CD4-positive, CD25-positive, alpha-beta regulatory T cell (primary cell): ENCODE measurements at regions not wholly inside any gene's neighbourhood (a gene's known extent, or its start where the extent isn't known, plus 50 kb on each side); places are given as distances from the start of the nearest gene placed in this dataset.
"Not testable (repeated sequence)": the region's sequence is repeated elsewhere in the genome, so short reads cannot be mapped to it uniquely, and the experiment has no call there.

Experiments
- ATAC-seq, 2 donors: fragments of 150-1000 bp; cut with Tn5 transposase; one replicate each; pipeline ENCODE4 v1.10.0; 2021; ENCODE audit warnings: low read depth in 2 of 2, moderate number of reproducible peaks in 2 of 2, moderate library complexity in 1 of 2
- DNase-seq, 3 donors: peaks; one replicate each; pipeline versions ENCODE4 v3.0.0 to v3.0.0-alpha.2; 2012 to 2022; ENCODE audit warnings: mixed read lengths in 1 of 3
- H3K27ac ChIP-seq: one replicate; pipeline ENCODE4 v1.7.0; 2013; ENCODE audit warnings: mild to moderate bottlenecking, low read length; ENCODE audit not compliant: insufficient read depth, poor library complexity, severe bottlenecking
- H3K27me3 ChIP-seq: one replicate; pipeline ENCODE4 v1.7.0; 2013; ENCODE audit warnings: low read length; ENCODE audit not compliant: control insufficient read depth, insufficient read depth
- H3K36me3 ChIP-seq: one replicate; pipeline ENCODE4 v1.7.0; 2013; ENCODE audit warnings: mild to moderate bottlenecking, low read length, moderate library complexity; ENCODE audit not compliant: control insufficient read depth, insufficient read depth
- H3K4me1 ChIP-seq: 2 replicates; pipeline ENCODE4 v1.7.0; 2013; ENCODE audit warnings: mild to moderate bottlenecking, low read length; ENCODE audit not compliant: insufficient read depth, control insufficient read depth, poor library complexity, severe bottlenecking
- H3K4me3 ChIP-seq: one replicate; pipeline ENCODE4 v1.7.0; 2013; ENCODE audit warnings: low read depth, mild to moderate bottlenecking, low read length, moderate library complexity
- H3K9me3 ChIP-seq, 2 experiments: 1 replicate in 1 of 2; 2 replicates in 1 of 2; pipeline ENCODE4 v1.7.0; 2013; ENCODE audit warnings: low read length in 2 of 2, mild to moderate bottlenecking in 1 of 2, moderate library complexity in 1 of 2; ENCODE audit not compliant: control insufficient read depth in 2 of 2
- H3K27ac Mint-ChIP-seq, 3 donors: one replicate each; pipeline ENCODE4 v1.8.0; 2020 to 2022; ENCODE audit warnings: mild to moderate bottlenecking in 3 of 3, mixed read lengths in 3 of 3, moderate library complexity in 2 of 3
- H3K27me3 Mint-ChIP-seq: one replicate; pipeline ENCODE4 v1.8.0; 2022; ENCODE audit warnings: mild to moderate bottlenecking, mixed read lengths
- H3K36me3 Mint-ChIP-seq: one replicate; pipeline ENCODE4 v1.8.0; 2020; ENCODE audit warnings: mixed read lengths
- H3K4me1 Mint-ChIP-seq, 4 donors: one replicate each; pipeline ENCODE4 v1.8.0; 2020 to 2022; ENCODE audit warnings: mixed read lengths in 4 of 4, mild to moderate bottlenecking in 1 of 4
- H3K4me3 Mint-ChIP-seq, 4 donors: one replicate each; pipeline ENCODE4 v1.8.0; 2020 to 2022; ENCODE audit warnings: mild to moderate bottlenecking in 4 of 4, mixed read lengths in 4 of 4, moderate library complexity in 3 of 4
- H3K9me3 Mint-ChIP-seq, 7 donors: one replicate each; pipeline ENCODE4 v1.8.0; 2020 to 2022; ENCODE audit warnings: mixed read lengths in 7 of 7, mild to moderate bottlenecking in 3 of 7, moderate library complexity in 2 of 7

DNA sequence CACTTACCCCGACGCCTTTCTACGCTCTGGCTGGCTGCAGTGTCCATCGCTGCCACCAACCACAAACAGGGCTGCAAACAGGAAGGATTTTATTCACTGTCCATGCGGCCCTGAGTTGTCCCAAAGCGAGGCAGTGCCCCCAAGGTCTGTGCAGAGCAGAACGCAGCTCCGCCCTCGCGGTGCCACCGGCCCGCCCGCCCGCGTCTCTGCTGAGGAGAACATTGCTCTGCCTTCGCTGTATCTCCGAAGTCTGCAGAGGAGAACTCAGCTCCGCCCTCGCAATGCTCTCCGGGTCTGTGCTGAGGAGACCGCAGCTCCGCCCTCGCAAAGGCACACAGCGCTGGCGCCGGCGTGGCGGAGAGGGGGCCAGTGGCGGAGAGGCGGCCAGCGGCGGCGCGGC lies 645.1 kb downstream of the FAM72C start:
- H3K9me3 Mint-ChIP-seq, H3K27me3 Mint-ChIP-seq, H3K27ac ChIP-seq, DNase-seq, ATAC-seq, H3K27me3 ChIP-seq, H3K36me3 Mint-ChIP-seq, H3K4me1 Mint-ChIP-seq, H3K9me3 ChIP-seq, H3K4me3 Mint-ChIP-seq, H3K27ac Mint-ChIP-seq, H3K36me3 ChIP-seq, H3K4me1 ChIP-seq, H3K4me3 ChIP-seq: not testable (repeated sequence)

DNA sequence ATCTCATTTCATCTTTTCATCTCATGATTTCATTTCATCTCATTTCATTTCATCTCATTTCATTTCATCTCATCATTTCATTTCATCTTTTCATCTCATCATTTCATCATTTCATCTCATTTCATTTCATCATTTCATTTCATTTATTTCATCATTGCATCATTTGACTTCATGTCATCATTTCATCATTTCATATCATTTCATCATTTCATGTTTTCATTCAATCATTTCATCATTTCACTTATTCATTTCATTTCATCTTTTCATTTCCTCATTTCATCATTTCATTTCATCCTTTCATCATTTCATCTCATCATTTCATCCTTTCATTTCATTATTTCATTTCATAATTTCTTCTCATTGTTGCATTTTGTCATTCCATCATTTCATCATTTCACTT lies 660.6 kb downstream of the FAM72C start:
- H3K27ac Mint-ChIP-seq, result peak overlapping the region in 1 of 3 donors; percentile 41
- not testable (repeated sequence) for ATAC-seq

More for the DNA sequence above, 660.6 kb downstream of the FAM72C start:
- Mint-ChIP-seq H3K9me3 (peaks cover 0 to 14% (median 3%) of the 10 kb centered on the region in 7 donors), H3K4me3 (peak overlapping the region in 1 of 4 donors; percentile 7)
- not testable (repeated sequence) for H3K27ac ChIP-seq, H3K27me3 Mint-ChIP-seq, H3K4me1 Mint-ChIP-seq, H3K36me3 Mint-ChIP-seq, H3K4me1 ChIP-seq, H3K36me3 ChIP-seq, H3K4me3 ChIP-seq, H3K27me3 ChIP-seq, H3K9me3 ChIP-seq, DNase-seq
